Skeletal muscle satellite cell (primary cell): ENCODE measurements at regions not wholly inside any gene's neighbourhood (a gene's known extent, or its start where the extent isn't known, plus 50 kb on each side); places are given as distances from the start of the nearest gene placed in this dataset.

Experiments
- H3K27me3 ChIP-seq: 2 replicates; pipeline ENCODE4 v1.7.0; 2013; ENCODE audit warnings: low read length; ENCODE audit not compliant: control insufficient read depth, insufficient read depth
- H3K36me3 ChIP-seq: 2 replicates; pipeline ENCODE4 v1.7.0; 2013; ENCODE audit warnings: mild to moderate bottlenecking, control low read depth, low read length; ENCODE audit not compliant: insufficient read depth
- H3K4me1 ChIP-seq: 2 replicates; pipeline ENCODE4 v1.7.0; 2013; ENCODE audit warnings: low read length; ENCODE audit not compliant: control insufficient read depth, insufficient read depth
- H3K4me2 ChIP-seq: 2 replicates; pipeline ENCODE4 v1.7.0; 2013; ENCODE audit warnings: mild to moderate bottlenecking, low read length
- H3K4me3 ChIP-seq: 2 replicates; pipeline ENCODE4 v1.7.0; 2013; ENCODE audit warnings: low read length
- H3K9ac ChIP-seq: 2 replicates; pipeline ENCODE4 v1.7.0; 2013; ENCODE audit warnings: mild to moderate bottlenecking, low read depth, low read length, moderate library complexity
- H3K9me3 ChIP-seq: replicated peaks from 2 replicates; pipeline ENCODE4 v1.7.0; 2013; ENCODE audit warnings: mild to moderate bottlenecking, control low read depth, low read length

DNA sequence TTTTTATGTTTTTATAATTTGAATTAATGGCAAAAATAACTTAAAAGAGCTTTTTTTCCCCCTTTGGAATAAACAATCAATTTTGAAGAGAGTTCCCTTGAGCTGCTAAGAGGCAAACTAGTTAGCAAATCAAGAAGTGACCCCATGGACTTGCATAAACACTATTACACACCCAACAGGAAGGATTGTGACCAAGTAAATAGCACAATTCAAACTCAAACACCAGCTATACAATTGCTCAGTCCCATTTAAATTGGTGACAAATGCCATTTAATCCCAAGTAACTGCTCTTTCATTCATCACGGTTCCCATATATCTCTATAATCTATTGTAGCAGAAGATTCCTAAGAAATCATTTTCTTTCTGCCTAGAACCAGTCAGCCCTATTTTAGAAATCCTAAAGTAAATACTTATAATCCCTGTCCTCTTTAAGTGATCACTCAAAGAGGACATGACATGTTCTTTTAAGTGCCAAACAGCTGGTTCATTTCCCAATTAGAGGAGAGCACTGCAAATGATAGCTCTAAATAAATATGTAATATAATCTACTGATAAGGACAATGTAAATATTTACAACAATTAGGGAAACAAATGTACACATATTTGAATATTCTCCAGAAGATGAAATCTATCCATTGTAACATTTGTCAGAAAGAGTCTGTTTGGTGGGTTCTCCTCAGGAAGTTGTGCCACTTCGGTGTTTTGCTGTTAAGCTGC, 137.8 kb upstream of the ADAMTS9 start:
- Histone ChIP-seq H3K36me3 (no peaks in the 10 kb centered on the region), H3K9ac (no peak overlapping the region)

DNA sequence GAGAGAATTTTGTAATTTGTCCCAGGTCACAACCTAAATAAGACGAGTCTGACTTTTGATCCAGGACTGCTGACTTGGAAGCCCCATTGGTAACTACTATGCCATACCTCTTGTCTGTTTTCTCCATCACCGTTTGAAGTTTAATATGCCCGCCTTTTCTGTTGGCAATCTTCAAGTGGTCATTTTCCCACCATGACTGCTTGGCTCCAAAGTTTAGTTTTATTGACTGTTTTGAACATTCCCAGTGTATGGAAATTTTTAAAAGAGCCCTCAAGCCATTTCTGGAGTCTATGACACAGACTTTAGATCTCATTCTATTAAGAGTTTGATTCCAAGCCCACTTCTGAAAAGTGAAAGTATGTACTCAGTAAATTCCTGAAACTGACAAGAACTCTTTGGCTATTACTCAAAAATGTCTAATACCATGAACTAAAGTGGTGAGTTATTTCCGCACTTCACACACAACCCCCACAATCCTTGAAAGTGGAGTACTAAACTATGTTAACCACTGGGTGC, 136.7 kb upstream of the ADAMTS9 start:
- H3K36me3 ChIP-seq: no peaks in the 10 kb centered on the region
- H3K4me3 ChIP-seq: no peak overlapping the region
- no peak overlapping the region for H3K4me2 ChIP-seq
- H3K9me3 ChIP-seq: no peaks in the 10 kb centered on the region
- H3K9ac ChIP-seq: no peak overlapping the region
- H3K27me3 ChIP-seq: no peaks in the 10 kb centered on the region
- H3K4me1 ChIP-seq: no peaks in the 10 kb centered on the region

More for the DNA sequence above, 137.8 kb upstream of the ADAMTS9 start:
- H3K4me3 ChIP-seq: no peak overlapping the region
- H3K4me1 ChIP-seq: no peaks in the 10 kb centered on the region
- no peak overlapping the region for H3K4me2 ChIP-seq
- no peaks in the 10 kb centered on the region for H3K9me3 ChIP-seq
- no peaks in the 10 kb centered on the region for H3K27me3 ChIP-seq

DNA sequence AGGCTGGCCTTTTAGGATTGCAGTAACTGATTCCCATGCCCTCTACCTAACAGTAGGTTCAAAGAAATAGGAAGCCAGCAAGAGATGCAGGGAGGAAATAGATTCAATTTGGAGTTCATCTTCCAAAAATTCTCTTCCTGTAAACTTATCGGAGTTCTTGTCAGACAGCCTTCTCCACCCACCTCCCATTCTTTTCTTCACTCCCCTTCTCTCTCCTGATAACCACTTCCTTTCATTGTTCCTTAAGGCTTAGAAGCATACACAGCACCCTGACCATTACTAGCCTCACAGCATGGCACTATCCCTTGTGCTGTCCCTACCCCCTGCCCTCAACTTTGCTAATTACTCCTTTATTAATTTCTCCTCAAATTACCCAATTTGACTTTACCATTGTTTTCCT, 130.4 kb upstream of the ADAMTS9 start:
- Histone ChIP-seq H3K9ac (no peak overlapping the region), H3K36me3 (no peaks in the 10 kb centered on the region), H3K4me3 (no peak overlapping the region)

DNA sequence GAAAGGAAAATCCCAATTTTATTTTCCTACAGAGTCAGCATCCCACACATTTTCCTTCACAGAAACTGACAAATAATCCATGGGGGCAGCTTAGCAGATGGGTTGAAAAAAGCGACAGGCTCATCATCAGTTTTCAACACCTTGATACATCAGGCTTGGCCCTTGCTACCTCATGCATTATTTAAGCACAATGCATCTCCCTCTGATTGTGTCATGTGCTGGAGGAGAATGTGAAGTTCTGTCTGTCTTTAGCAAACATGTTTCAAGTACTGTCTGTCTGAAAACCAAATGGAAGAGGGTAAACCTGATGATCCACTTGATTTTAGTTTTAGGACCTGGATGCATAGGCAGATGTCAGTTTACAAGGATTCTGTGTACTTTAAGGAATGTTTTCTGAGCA, 128.6 kb upstream of the ADAMTS9 start:
- Histone ChIP-seq H3K36me3 (no peaks in the 10 kb centered on the region), H3K27me3 (peaks cover 5% of the 10 kb centered on the region), H3K4me2 (no peak overlapping the region), H3K4me3 (no peak overlapping the region), H3K4me1 (no peaks in the 10 kb centered on the region), H3K9ac (no peak overlapping the region), H3K9me3 (no peaks in the 10 kb centered on the region)

More for the DNA sequence above, 130.4 kb upstream of the ADAMTS9 start:
- Histone ChIP-seq H3K9me3 (no peaks in the 10 kb centered on the region), H3K27me3 (peaks cover 5% of the 10 kb centered on the region), H3K4me1 (no peaks in the 10 kb centered on the region), H3K4me2 (no peak overlapping the region)

DNA sequence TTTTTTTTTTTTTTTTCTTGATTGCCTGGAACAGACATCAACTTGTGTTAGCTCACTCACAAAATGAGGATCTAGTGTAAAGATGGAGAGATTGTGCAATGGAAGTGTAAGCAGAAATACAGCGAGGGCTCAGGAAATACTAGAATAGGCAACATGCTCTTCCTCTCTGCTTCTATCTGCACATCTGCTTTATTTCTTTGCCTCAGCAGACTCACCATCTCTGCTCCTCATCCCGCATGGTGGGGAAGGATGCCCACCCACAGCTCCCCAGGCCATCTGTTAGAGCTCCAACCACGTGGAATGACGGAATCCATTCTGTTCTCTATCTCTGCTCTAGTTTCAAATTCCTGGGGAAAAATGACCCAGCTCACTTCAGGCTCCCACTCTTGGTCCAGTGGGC, 128.0 kb upstream of the ADAMTS9 start:
- Histone ChIP-seq H3K4me1 (no peaks in the 10 kb centered on the region), H3K27me3 (peaks cover 5% of the 10 kb centered on the region), H3K9me3 (no peaks in the 10 kb centered on the region), H3K9ac (no peak overlapping the region), H3K36me3 (no peaks in the 10 kb centered on the region), H3K4me3 (no peak overlapping the region), H3K4me2 (no peak overlapping the region)

DNA sequence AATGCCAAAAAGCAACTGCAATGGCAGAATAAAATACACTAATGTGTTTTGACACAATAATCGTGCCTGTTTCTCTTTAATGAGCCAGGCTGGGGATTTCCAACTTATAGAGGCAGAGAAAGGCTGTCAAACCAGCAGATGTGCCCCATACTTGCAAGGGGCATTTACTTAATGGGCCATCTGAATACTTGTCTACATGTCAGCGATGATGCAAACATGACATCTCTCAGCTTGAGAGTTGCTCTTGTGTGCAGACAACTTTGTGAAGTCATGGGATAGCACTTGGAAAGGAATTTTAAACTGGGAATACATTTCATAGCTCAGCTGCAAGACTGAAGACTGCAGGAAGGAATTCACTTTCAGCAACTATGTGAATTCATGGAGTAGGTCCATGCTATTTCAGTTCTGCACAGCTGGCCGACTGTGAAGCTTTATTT, 127.4 kb upstream of the ADAMTS9 start:
- Histone ChIP-seq H3K4me1 (no peaks in the 10 kb centered on the region), H3K36me3 (no peaks in the 10 kb centered on the region), H3K9ac (no peak overlapping the region), H3K4me3 (no peak overlapping the region), H3K4me2 (no peak overlapping the region), H3K27me3 (peaks cover 5% of the 10 kb centered on the region), H3K9me3 (no peaks in the 10 kb centered on the region)

DNA sequence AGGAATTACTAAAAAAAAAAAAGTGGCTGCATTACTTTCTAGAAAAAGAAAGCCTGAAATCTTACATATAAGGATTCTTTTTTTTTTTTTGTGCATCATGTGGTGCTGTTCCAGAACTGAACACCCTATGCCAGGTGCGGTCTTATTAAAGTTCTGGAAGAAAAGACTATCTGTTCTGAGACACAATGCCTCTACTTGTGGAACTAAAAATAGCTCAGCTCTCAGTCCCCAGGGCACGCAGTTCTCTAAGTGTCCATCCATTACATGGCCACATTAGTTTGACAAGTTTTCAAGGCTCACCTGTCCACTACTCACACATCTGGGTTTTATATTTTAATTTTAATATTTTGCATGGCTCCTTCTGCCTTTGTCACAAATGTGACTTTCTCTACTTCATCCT, 126.6 kb upstream of the ADAMTS9 start:
- H3K36me3 ChIP-seq: no peaks in the 10 kb centered on the region

DNA sequence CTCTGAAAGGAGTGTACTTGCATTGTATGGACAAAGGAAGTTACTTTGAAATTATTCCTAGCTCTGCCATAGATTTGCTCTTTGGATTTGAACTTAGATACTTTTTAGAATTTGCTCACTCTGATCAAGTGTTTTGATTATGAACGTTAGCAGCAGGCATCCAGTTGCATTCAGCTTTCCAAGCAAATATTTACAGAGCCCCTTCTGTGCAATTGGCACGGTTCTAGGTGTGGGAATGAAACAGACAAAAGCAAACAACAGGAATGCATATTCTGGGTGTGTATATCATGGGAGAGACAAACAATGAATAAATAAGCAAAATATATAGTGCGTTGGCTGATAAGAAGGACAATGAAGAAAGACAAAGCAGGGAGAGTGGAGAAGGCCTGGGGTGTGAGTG, 125.5 kb upstream of the ADAMTS9 start:
- no peak overlapping the region for H3K9ac ChIP-seq
- H3K4me1 ChIP-seq: no peaks in the 10 kb centered on the region
- peaks cover 5% of the 10 kb centered on the region for H3K27me3 ChIP-seq
- no peaks in the 10 kb centered on the region for H3K36me3 ChIP-seq
- H3K9me3 ChIP-seq: no peaks in the 10 kb centered on the region
- H3K4me2 ChIP-seq: no peak overlapping the region
- H3K4me3 ChIP-seq: no peak overlapping the region

More for the DNA sequence above, 126.6 kb upstream of the ADAMTS9 start:
- peaks cover 5% of the 10 kb centered on the region for H3K27me3 ChIP-seq
- H3K4me2 ChIP-seq: no peak overlapping the region
- no peak overlapping the region for H3K9ac ChIP-seq
- no peaks in the 10 kb centered on the region for H3K9me3 ChIP-seq
- no peaks in the 10 kb centered on the region for H3K4me1 ChIP-seq
- H3K4me3 ChIP-seq: no peak overlapping the region

DNA sequence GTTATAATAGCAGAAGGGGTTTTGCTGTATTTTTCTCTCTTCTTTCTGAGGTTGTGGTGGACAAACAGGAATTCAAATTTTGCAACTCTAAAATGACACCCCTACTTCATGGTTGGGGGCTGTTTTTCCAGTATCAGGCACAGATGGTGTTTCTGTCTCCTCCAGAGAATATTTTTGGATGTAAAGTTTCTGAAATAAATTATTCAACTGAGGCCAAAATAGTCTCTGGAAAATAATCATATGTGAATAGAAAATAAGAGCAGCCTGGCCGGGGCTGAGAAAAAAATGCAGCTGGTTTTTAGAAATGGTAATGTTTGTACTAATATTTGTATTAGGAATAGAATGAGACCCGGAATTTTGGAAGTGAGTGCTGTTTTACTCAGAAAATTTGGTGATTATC, 121.3 kb upstream of the ADAMTS9 start:
- Histone ChIP-seq H3K4me1 (no peaks in the 10 kb centered on the region), H3K4me2 (no peak overlapping the region), H3K9ac (no peak overlapping the region), H3K27me3 (peaks cover 5% of the 10 kb centered on the region), H3K9me3 (no peaks in the 10 kb centered on the region), H3K36me3 (no peaks in the 10 kb centered on the region), H3K4me3 (no peak overlapping the region)

DNA sequence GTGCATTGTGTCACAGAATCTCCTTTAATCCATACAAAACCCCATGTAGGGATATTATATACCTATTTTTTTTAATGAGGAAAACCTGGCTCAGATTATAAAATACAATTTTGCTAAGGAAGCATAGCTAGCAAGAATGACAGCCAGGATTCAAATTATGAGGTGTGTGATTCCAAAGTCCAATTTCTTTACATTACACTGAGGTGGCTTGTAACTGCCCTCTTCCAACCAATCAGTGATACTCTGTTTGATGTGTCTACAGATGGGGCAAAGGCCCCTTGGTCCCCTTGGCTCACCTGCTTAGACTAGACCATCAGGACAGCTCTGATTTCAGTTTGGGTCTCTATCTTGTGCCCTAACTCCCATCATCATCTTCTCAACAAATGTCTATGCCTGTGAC, 120.3 kb upstream of the ADAMTS9 start:
- no peak overlapping the region for H3K4me2 ChIP-seq
- no peak overlapping the region for H3K9ac ChIP-seq
- peaks cover 8% of the 10 kb centered on the region for H3K27me3 ChIP-seq
- H3K36me3 ChIP-seq: no peaks in the 10 kb centered on the region
- no peaks in the 10 kb centered on the region for H3K4me1 ChIP-seq
- no peak overlapping the region for H3K4me3 ChIP-seq
- H3K9me3 ChIP-seq: no peaks in the 10 kb centered on the region

DNA sequence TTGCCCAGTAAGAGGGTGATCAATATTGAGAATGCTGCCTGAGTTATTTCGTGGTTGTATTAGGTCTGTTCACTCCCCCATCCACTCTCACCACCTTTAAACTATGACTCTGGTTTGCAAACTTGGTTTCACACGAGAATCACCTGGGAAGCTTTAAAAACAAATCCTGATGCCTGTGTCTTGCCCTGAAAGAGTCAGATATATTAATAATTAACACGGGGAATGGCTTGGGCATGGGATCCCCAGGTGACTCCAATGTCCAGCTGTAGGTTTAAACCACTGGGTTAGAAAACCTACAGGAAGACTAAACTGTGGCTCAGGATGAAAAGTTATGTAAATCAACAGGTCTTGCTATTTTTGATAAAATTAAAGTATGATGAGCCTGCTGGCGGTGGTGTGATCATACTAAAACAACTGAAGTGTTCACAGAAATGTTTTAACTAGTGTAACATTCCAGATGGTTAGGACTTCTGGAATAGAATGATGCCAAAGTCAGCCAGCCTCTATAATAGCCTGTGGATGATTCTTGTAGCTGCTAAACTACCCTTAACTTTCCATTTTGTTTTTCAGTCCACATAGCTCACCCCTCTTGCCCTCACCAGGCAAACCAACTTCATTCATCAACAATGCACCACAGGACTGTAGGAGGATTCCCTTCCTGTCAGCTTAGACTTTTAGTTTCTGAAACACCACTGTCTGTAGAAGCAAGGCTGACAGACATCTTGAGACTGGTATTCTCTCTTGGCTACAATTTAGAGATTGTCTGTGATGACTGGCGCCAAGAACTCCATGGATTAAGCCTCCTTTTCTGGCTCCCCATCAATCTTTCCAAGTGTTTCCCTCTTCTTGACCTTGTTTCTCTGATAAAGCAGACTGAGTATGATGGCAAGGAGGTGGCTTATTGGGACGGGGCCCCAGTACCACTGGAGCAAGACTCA, 119.1 kb upstream of the ADAMTS9 start:
- H3K27me3 ChIP-seq: peaks cover 10% of the 10 kb centered on the region
- H3K36me3 ChIP-seq: no peaks in the 10 kb centered on the region
- H3K4me2 ChIP-seq: no peak overlapping the region
- H3K9ac ChIP-seq: no peak overlapping the region
- no peak overlapping the region for H3K4me3 ChIP-seq
- H3K4me1 ChIP-seq: no peaks in the 10 kb centered on the region
- no peaks in the 10 kb centered on the region for H3K9me3 ChIP-seq
